Fibroblast of villous mesenchyme (primary cell): ENCODE measurements at regions not wholly inside any gene's neighbourhood (a gene's known extent, or its start where the extent isn't known, plus 50 kb on each side); places are given as distances from the start of the nearest gene placed in this dataset.
"Not testable (repeated sequence)": the region's sequence is repeated elsewhere in the genome, so short reads cannot be mapped to it uniquely, and the experiment has no call there.

ENCODE experiments used
- DNase-seq: peaks from one replicate; pipeline ENCODE4 v3.0.0-alpha.2; 2010; ENCODE audit warnings: low read depth
- H3K4me3 ChIP-seq: 2 replicates; pipeline ENCODE4 v1.5.1; 2011; ENCODE audit warnings: low read depth, mild to moderate bottlenecking, low read length
- TF ChIP-seq, protein P1 (sequence below): IDR thresholded peaks from 2 replicates; pipeline ENCODE4 v1.5.1; 2012; ENCODE audit warnings: low read depth, mild to moderate bottlenecking, low read length; ENCODE audit not compliant: insufficient read depth

DNA sequence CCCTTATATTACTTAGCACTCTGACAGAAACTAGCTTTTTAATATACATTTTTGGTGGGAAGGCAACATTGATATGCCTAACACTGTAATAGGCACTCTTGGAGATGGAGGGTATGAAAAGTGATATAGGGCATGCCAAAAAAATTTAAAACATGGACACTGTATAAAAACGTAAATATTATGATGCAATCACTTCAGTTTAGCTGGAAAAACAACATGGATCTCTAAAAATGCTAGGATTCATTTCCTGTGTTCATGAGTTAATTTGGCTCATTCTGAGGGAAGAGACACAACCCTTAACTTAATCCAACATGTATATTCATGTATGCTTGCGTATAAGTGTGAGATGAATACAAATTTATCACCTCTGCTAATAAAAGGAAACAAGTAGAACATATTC is 157.3 kb upstream of the TFAP2D start:
- TF ChIP-seq, protein P1, sequence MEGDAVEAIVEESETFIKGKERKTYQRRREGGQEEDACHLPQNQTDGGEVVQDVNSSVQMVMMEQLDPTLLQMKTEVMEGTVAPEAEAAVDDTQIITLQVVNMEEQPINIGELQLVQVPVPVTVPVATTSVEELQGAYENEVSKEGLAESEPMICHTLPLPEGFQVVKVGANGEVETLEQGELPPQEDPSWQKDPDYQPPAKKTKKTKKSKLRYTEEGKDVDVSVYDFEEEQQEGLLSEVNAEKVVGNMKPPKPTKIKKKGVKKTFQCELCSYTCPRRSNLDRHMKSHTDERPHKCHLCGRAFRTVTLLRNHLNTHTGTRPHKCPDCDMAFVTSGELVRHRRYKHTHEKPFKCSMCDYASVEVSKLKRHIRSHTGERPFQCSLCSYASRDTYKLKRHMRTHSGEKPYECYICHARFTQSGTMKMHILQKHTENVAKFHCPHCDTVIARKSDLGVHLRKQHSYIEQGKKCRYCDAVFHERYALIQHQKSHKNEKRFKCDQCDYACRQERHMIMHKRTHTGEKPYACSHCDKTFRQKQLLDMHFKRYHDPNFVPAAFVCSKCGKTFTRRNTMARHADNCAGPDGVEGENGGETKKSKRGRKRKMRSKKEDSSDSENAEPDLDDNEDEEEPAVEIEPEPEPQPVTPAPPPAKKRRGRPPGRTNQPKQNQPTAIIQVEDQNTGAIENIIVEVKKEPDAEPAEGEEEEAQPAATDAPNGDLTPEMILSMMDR, result no peak
- H3K4me3 ChIP-seq, result no peak overlapping the region
- no peak for DNase-seq

DNA sequence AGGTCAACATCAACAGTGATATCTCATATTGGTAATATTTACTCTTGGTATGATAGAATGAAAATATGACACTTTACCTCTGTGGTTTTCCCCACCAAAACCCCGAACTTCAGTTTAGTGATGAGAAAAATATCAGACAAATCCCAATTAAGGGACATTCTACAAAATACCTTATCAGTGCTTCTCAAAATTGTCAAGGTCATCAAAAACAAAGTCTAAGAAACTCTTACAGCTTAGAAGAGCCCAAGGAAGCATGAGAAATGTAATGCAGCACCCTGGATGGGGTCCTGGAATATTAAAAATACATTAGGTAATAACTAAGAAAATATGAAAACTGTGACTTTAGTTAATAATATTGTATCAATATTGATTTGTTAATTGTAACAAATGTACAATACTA is 148.3 kb upstream of the TFAP2D start:
- no peak overlapping the region for H3K4me3 ChIP-seq
- no peak for DNase-seq
- TF ChIP-seq, protein P1, result no peak

DNA sequence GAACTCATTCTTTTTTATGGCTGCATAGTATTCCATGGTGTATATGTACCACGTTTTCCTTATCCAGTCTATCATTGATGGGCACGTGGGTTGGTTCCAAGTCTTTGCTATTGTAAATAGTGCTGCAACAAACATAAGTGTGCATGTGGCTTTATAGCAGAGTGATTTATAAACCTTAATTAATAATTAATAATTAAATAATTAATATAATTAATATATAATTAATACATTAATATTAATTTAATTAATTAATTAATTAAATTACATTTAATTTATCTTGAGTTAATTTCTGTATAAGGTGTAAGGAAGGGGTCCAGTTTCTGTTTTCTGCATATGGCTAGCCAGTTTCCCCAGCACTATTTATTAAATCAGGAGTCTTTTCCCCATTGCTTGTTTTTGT is 142.1 kb upstream of the TFAP2D start:
- DNase-seq, H3K4me3 ChIP-seq: not testable (repeated sequence)

DNA sequence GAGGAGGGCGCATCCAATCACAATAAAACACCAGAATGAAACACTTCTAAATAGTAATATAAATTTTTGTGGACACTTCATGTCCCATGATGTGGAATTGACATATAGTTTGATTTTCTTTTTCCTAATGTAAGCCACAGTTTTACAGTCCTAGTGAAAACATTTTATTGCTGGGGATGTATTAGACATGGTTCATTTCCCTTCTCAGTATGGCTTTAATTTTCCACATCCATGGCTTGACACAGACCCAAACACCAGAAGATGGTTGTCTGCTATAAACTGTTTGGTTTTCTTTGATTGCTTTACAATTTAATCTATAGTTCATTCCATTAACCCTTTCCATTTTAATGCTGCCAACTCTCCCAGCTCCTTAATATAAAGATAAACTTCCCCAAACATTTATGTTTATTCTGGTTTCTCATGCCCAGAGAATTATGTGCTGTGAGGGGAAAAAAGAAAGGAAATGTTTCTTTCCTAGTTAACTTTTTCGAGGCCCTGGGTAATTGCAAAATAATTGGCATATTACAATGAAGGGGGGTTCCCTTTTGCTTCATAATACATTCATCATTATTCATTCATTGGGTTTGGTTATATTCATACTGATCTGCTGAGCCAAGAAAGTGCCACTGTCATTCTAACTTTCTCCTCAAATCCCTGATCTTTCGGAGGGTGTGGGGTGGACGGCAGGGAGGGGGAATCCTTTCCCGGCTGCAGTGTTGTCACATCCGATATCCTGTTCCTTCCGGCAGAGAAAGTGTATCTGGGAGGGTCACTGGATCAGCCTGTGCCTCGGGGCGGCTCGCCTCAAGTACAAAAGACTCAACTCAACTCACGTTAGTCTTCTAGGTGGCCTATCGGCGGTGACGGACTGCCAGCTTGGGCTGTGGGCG is 127.6 kb upstream of the TFAP2D start:
- TF ChIP-seq, protein P1, result no peak
- H3K4me3 ChIP-seq, result no peak overlapping the region
- no peak for DNase-seq

DNA sequence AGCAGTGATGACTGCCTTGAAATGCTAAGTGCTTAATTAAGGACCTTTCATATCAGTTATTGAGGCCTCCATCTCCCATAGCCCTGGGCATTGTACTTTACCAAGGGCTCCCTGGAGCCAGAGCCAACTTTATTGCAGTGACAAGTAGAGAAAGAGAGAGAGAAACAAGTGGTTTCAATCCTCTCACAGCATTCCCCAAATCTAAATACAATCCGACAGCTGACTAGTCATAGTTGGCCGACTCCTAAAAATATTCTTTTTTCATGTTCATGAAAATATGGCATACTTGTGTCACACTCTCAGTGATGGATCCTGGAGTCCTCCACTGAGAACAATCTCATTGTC is 127.0 kb upstream of the TFAP2D start:
- no peak for DNase-seq
- TF ChIP-seq, protein P1, result no peak
- H3K4me3 ChIP-seq, result no peak overlapping the region

DNA sequence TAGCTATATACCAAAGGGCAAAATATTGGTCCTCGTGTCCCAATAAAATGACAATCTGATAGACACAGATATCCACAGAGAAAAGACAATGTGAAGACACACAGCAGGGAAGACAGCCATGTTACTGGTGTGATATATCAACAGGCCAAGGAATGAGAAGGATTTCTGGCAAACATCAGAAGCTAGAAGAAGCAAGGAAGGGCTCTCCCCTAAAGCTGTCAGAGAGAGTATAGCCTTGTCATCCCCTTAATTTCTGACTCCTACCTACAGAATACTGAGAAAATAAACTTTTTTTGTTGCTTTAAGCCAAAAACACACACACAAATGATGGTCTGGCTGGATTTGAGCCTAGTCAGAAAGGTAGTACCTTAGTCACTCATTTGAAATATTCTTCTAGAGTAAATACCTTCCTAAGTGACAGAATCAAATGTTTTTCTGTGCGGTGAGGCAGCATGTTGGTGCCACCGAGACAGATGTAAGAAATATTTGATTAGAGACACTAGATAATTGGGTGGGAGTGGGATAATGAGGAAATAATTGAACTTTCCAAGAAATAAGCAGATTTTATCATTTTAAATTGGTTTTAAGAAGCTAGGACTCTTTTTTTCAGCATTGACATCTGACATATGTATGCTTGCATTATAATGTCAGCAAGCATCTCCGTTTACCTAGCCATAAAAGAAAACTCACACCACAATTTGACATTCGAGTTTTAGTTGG is 123.4 kb upstream of the TFAP2D start:
- H3K4me3 ChIP-seq, result no peak overlapping the region
- no peak for DNase-seq
- TF ChIP-seq, protein P1, result no peak

DNA sequence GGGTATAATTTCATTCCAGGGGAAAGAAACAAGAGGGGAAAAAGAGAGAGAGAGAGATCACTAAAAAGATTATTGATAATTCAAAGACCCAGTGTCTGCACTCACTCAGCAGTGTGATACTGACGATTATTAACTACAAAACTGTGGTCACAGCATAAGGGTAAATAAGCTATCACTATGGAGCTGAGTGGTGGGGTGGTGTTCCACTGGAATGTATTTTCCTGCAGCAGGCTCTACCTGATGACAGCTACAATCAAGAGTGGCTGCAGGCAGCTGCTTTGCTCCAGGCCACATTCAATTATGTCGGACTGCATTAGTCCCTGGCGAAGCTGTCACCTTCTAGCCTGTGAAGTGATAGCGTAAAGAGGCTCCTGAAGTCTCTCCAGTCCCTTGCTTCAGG is 122.2 kb upstream of the TFAP2D start:
- TF ChIP-seq, protein P1, result no peak
- H3K4me3 ChIP-seq, result no peak overlapping the region
- no peak for DNase-seq
